HEK293 (cell line): ENCODE measurements at regions not wholly inside any gene's neighbourhood (a gene's known extent, or its start where the extent isn't known, plus 50 kb on each side); places are given as distances from the start of the nearest gene placed in this dataset.
"Not testable (repeated sequence)": the region's sequence is repeated elsewhere in the genome, so short reads cannot be mapped to it uniquely, and the experiment has no call there.

Experiments
- CTCF ChIA-PET: fragments of 350-600 bp; formaldehyde crosslinking; extraction: SDS; loops from one replicate; lab custom pipeline; 2021; ENCODE audit warnings: antibody characterized with exemption; lab: Yijun Ruan, JAX
- POLR2A ChIA-PET: fragments of 300-600 bp; formaldehyde crosslinking; extraction: SDS; loops from one replicate; lab custom pipeline; 2020; ENCODE audit warnings: antibody characterized with exemption, inconsistent platforms; lab: Yijun Ruan, JAX
- H3K27ac ChIP-seq: fragments of 200-500 bp; sonication (Bioruptor generic); 2 replicates; pipeline ENCODE4 v1.5.1; 2014; ENCODE audit warnings: low read depth, low read length, control low read depth, inconsistent platforms; ENCODE audit errors: extremely low read depth
- H3K36me3 ChIP-seq, 2 experiments: fragments of 200-500 bp in 1 of 2; sonication (Bioruptor generic) in 1 of 2; 1 replicate in 1 of 2; 2 replicates in 1 of 2; pipeline ENCODE4 v1.5.1; 2014 to 2017; ENCODE audit warnings: inconsistent platforms in 2 of 2, low read length in 2 of 2; ENCODE audit not compliant: control insufficient read depth in 2 of 2, insufficient read depth in 1 of 2
- H3K4me1 ChIP-seq: fragments of 200-500 bp; sonication (Bioruptor generic); 2 replicates; pipeline ENCODE4 v1.5.1; 2014; ENCODE audit warnings: mild to moderate bottlenecking, low read length, inconsistent platforms; ENCODE audit not compliant: control insufficient read depth, insufficient read depth
- H3K4me3 ChIP-seq: 2 replicates; pipeline ENCODE4 v1.5.1; 2011; ENCODE audit warnings: low read depth, mild to moderate bottlenecking, control low read depth, low read length, moderate library complexity
- H3K9me3 ChIP-seq: fragments of 200-500 bp; sonication (Bioruptor generic); 2 replicates; pipeline ENCODE4 v1.5.1; 2014; ENCODE audit warnings: low read depth, low read length, inconsistent platforms; ENCODE audit not compliant: control insufficient read depth, insufficient read depth
- EGR2 ChIP-seq: fragments of 450-650 bp; formaldehyde crosslinking; IDR thresholded peaks from 2 replicates; pipeline ENCODE4 v1.5.1; 2016; ENCODE audit warnings: low read depth, missing biosample characterization, missing genetic modification characterization
- HOXC10 ChIP-seq: sonication (generic); formaldehyde crosslinking; IDR thresholded peaks from 2 replicates; pipeline ENCODE4 v1.8.1; 2023; ENCODE audit warnings: mild to moderate bottlenecking, missing genetic modification reagents
- SP2 ChIP-seq: fragments of 450-650 bp; formaldehyde crosslinking; IDR thresholded peaks from 2 replicates; pipeline ENCODE4 v1.5.1; 2016; ENCODE audit warnings: missing biosample characterization, missing genetic modification characterization
- TCF7L2 ChIP-seq: IDR thresholded peaks from 2 replicates; pipeline ENCODE4 v1.6.1; 2011; ENCODE audit warnings: low read depth, mild to moderate bottlenecking, inconsistent platforms, low read length, moderate library complexity, borderline replicate concordance
- ZBTB8A ChIP-seq: fragments of 450-650 bp; formaldehyde crosslinking; IDR thresholded peaks from 2 replicates; pipeline ENCODE4 v1.5.1; 2016; ENCODE audit warnings: missing biosample characterization, missing genetic modification characterization
- ZFP41 ChIP-seq: fragments of 450-650 bp; formaldehyde crosslinking; IDR thresholded peaks from 2 replicates; pipeline ENCODE4 v1.5.1; 2016; ENCODE audit warnings: missing biosample characterization, missing genetic modification characterization, borderline replicate concordance
- ZNF10 ChIP-seq: fragments of 450-650 bp; formaldehyde crosslinking; IDR thresholded peaks from 2 replicates; pipeline ENCODE4 v1.5.1; 2017; ENCODE audit warnings: missing biosample characterization, missing genetic modification characterization
- ZNF140 ChIP-seq: fragments of 450-650 bp; formaldehyde crosslinking; IDR thresholded peaks from 2 replicates; pipeline ENCODE4 v1.5.1; 2016; ENCODE audit warnings: missing biosample characterization, missing genetic modification characterization
- ZNF157 ChIP-seq: fragments of 450-650 bp; formaldehyde crosslinking; IDR thresholded peaks from 2 replicates; pipeline ENCODE4 v1.5.1; 2016; ENCODE audit warnings: missing biosample characterization, missing genetic modification characterization
- ZNF23 ChIP-seq: fragments of 450-650 bp; formaldehyde crosslinking; IDR thresholded peaks from 2 replicates; pipeline ENCODE4 v1.5.1; 2016; ENCODE audit warnings: missing biosample characterization, missing genetic modification characterization, borderline replicate concordance
- ZNF394 ChIP-seq: fragments of 450-650 bp; formaldehyde crosslinking; IDR thresholded peaks from 2 replicates; pipeline ENCODE4 v1.5.1; 2016; ENCODE audit warnings: missing biosample characterization, missing genetic modification characterization, mild to moderate bottlenecking, moderate library complexity, borderline replicate concordance
- ZNF426 ChIP-seq: fragments of 450-650 bp; formaldehyde crosslinking; IDR thresholded peaks from 2 replicates; pipeline ENCODE4 v1.5.1; 2017; ENCODE audit warnings: missing biosample characterization, missing genetic modification characterization, mild to moderate bottlenecking, inconsistent platforms, moderate library complexity
- ZNF433 ChIP-seq: fragments of 450-650 bp; formaldehyde crosslinking; IDR thresholded peaks from 2 replicates; pipeline ENCODE4 v1.5.1; 2016; ENCODE audit warnings: missing biosample characterization, missing genetic modification characterization, low read depth
- ZNF473 ChIP-seq: fragments of 450-650 bp; formaldehyde crosslinking; IDR thresholded peaks from 2 replicates; pipeline ENCODE4 v1.5.1; 2017; ENCODE audit warnings: missing biosample characterization, missing genetic modification characterization
- ZNF555 ChIP-seq: fragments of 450-650 bp; formaldehyde crosslinking; conservative IDR thresholded peaks from 2 replicates; pipeline ENCODE4 v1.5.1; 2017; ENCODE audit warnings: missing biosample characterization, mild to moderate bottlenecking, missing genetic modification characterization, inconsistent platforms
- ZNF623 ChIP-seq: fragments of 450-650 bp; formaldehyde crosslinking; IDR thresholded peaks from 2 replicates; pipeline ENCODE4 v1.5.1; 2016; ENCODE audit warnings: missing biosample characterization, missing genetic modification characterization
- TF ChIP-seq, protein P1 (sequence below): fragments of 450-650 bp; formaldehyde crosslinking; conservative IDR thresholded peaks from 2 replicates; pipeline ENCODE4 v1.5.1; 2016; ENCODE audit warnings: low read depth, missing biosample characterization, missing genetic modification characterization
- TF ChIP-seq, protein P2 (sequence below): fragments of 450-650 bp; formaldehyde crosslinking; conservative IDR thresholded peaks from 2 replicates; pipeline ENCODE4 v1.5.1; 2016; ENCODE audit warnings: low read depth, missing biosample characterization, missing genetic modification characterization
- TF ChIP-seq, protein P3 (sequence below): fragments of 450-650 bp; formaldehyde crosslinking; IDR thresholded peaks from 2 replicates; pipeline ENCODE4 v1.5.1; 2016; ENCODE audit warnings: missing biosample characterization, missing genetic modification characterization
- TF ChIP-seq, protein P4 (sequence below): fragments of 450-650 bp; formaldehyde crosslinking; IDR thresholded peaks from 2 replicates; pipeline ENCODE4 v1.5.0; 2017; ENCODE audit warnings: missing biosample characterization, missing genetic modification characterization, borderline replicate concordance

DNA sequence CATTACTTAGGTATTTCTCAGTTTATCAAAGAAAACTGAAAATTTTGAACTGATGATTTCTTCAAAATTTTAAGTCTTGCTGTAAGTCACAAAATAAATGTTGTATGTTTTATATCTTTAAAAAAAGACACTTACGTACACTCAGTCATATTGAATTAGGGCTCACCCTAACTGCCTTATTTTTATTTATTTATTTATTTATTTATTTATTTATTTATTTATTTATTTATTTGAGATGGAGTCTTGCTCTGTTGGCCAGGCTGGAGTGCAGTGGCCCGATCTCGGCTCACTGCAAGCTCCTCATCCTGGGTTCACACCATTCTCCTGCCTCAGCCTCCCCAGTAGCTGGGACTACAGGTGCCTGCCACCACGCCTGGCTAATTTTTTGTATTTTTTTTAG lies 881.9 kb downstream of the TTLL7 start:
- H3K27ac ChIP-seq, H3K36me3 ChIP-seq, H3K4me1 ChIP-seq, POLR2A ChIA-PET, H3K4me3 ChIP-seq, CTCF ChIA-PET: not testable (repeated sequence)
- TF ChIP-seq ZBTB8A = peak; percentile 51; the same call in 1 of the 2 replicates
- 0 out of 2 replicates have a peak, but pooled peaks have one; percentile 14 for TF ChIP-seq ZNF433 (tag by site-specific recombination)
- TF ChIP-seq, protein P1, sequence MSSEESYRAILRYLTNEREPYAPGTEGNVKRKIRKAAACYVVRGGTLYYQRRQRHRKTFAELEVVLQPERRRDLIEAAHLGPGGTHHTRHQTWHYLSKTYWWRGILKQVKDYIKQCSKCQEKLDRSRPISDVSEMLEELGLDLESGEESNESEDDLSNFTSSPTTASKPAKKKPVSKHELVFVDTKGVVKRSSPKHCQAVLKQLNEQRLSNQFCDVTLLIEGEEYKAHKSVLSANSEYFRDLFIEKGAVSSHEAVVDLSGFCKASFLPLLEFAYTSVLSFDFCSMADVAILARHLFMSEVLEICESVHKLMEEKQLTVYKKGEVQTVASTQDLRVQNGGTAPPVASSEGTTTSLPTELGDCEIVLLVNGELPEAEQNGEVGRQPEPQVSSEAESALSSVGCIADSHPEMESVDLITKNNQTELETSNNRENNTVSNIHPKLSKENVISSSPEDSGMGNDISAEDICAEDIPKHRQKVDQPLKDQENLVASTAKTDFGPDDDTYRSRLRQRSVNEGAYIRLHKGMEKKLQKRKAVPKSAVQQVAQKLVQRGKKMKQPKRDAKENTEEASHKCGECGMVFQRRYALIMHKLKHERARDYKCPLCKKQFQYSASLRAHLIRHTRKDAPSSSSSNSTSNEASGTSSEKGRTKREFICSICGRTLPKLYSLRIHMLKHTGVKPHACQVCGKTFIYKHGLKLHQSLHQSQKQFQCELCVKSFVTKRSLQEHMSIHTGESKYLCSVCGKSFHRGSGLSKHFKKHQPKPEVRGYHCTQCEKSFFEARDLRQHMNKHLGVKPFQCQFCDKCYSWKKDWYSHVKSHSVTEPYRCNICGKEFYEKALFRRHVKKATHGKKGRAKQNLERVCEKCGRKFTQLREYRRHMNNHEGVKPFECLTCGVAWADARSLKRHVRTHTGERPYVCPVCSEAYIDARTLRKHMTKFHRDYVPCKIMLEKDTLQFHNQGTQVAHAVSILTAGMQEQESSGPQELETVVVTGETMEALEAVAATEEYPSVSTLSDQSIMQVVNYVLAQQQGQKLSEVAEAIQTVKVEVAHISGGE (tag by site-specific recombination) = peak; percentile 49; the same call in 1 of the 2 replicates
- peak; percentile 35; the same call in 1 of the 2 replicates for TF ChIP-seq ZNF623
- TF ChIP-seq ZNF555 (tag by site-specific recombination) = peak; percentile 57
- TF ChIP-seq, protein P2, sequence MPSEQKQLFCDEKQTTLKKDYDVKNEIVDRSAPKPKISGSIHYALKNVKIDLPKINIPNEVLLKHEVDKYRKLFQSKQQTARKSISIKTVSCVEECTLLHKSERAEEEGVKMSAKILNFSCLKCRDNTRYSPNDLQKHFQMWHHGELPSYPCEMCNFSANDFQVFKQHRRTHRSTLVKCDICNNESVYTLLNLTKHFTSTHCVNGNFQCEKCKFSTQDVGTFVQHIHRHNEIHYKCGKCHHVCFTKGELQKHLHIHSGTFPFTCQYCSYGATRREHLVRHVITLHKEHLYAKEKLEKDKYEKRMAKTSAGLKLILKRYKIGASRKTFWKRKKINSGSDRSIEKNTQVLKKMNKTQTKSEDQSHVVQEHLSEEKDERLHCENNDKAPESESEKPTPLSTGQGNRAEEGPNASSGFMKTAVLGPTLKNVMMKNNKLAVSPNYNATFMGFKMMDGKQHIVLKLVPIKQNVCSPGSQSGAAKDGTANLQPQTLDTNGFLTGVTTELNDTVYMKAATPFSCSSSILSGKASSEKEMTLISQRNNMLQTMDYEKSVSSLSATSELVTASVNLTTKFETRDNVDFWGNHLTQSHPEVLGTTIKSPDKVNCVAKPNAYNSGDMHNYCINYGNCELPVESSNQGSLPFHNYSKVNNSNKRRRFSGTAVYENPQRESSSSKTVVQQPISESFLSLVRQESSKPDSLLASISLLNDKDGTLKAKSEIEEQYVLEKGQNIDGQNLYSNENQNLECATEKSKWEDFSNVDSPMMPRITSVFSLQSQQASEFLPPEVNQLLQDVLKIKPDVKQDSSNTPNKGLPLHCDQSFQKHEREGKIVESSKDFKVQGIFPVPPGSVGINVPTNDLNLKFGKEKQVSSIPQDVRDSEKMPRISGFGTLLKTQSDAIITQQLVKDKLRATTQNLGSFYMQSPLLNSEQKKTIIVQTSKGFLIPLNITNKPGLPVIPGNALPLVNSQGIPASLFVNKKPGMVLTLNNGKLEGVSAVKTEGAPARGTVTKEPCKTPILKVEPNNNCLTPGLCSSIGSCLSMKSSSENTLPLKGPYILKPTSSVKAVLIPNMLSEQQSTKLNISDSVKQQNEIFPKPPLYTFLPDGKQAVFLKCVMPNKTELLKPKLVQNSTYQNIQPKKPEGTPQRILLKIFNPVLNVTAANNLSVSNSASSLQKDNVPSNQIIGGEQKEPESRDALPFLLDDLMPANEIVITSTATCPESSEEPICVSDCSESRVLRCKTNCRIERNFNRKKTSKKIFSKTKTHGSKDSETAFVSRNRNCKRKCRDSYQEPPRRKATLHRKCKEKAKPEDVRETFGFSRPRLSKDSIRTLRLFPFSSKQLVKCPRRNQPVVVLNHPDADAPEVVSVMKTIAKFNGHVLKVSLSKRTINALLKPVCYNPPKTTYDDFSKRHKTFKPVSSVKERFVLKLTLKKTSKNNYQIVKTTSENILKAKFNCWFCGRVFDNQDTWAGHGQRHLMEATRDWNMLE = peak; percentile 70; the same call in 1 of the 2 replicates
- TF ChIP-seq ZNF394 (tag by site-specific recombination) = peak; percentile 80; the same call in 1 of the 2 replicates
- TF ChIP-seq ZNF140 (tag by site-specific recombination) = 0 out of 2 replicates have a peak, but pooled peaks have one; percentile 40
- TF ChIP-seq ZNF426 (tag by site-specific recombination) = peak; percentile 59
- TF ChIP-seq, all 188 proteins: peak for 9; not testable (repeated sequence) for 179
- H3K9me3 ChIP-seq = not testable (repeated sequence)

DNA sequence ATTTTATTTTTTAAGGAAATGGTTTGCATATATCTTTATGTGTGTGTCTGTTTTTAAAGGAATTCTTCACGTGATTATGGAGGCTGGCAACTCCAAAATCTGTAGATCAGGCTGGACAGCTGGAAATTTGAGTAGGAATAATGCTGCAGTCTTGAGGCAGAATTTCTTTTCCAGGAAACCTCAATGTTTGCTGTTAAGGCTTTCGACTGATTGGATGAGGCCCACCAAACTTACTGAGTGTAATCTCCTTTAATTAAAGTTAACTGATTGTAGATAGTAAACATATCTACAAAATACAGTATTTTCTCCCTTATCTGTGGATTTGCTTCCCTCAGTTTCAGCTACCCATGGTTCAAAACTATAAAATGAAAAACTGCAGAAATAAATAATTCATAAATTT lies 883.1 kb downstream of the TTLL7 start:
- no peaks in the 10 kb centered on the region for H3K9me3 ChIP-seq
- POLR2A ChIA-PET = no interaction called here
- CTCF ChIA-PET = no interaction called here

DNA sequence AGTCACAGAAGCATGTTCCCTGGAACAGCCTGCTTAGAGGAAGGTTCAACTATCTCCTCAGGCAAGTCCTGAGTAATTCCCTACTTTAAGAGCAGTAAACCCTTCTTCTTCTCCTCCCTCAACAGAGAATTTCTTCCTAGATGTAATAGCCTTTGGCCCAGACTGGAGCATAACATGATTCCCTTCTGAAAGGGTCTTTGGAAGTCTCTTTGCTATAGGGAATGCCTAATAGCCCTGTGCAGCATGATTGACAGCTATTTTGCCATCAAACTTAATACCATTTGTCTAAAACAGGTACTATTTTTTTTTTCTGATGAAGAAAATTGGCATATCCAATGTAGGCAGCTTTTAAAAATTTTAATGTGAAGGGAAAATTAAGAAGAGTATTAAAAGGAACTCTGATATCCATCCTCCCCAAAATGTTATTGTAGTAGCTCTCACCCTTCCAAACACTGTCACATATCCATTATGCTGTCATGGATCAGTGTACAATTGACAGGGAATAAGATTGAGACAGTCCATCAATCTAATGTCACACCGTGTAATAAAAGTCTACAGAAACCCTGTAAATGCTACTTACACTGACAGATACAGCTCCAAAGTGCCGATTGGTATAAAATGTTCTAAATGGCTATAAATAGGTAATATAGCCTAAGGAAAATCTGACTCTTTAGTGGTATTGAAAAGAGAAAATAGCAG lies 884.6 kb downstream of the TTLL7 start:
- POLR2A ChIA-PET = no interaction called here
- H3K36me3 ChIP-seq = no peaks in the 10 kb centered on the region
- H3K4me3 ChIP-seq = no peak overlapping the region
- CTCF ChIA-PET = interaction anchor here (0.5 to 0.7 kb wide), 2 partner anchors 1100 to 1487 kb away, joined by 3 to 4 read pairs; no protein-coding TSS in a partner anchor
- no peak overlapping the region for H3K27ac ChIP-seq
- no peaks in the 10 kb centered on the region for H3K9me3 ChIP-seq
- H3K4me1 ChIP-seq = no peaks in the 10 kb centered on the region
- no peak for TF ChIP-seq HOXC10 (CRISPR knock-in tag)
- TF ChIP-seq, protein P3, sequence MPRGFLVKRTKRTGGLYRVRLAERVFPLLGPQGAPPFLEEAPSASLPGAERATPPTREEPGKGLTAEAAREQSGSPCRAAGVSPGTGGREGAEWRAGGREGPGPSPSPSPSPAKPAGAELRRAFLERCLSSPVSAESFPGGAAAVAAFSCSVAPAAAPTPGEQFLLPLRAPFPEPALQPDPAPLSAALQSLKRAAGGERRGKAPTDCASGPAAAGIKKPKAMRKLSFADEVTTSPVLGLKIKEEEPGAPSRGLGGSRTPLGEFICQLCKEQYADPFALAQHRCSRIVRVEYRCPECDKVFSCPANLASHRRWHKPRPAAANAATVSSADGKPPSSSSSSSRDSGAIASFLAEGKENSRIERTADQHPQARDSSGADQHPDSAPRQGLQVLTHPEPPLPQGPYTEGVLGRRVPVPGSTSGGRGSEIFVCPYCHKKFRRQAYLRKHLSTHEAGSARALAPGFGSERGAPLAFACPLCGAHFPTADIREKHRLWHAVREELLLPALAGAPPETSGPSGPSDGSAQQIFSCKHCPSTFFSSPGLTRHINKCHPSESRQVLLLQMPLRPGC (tag by site-specific recombination) = no peak
- TF ChIP-seq ZFP41 = no peak
- TF ChIP-seq ZNF157 (tag by site-specific recombination) = no peak
- TF ChIP-seq EGR2 (tag by site-specific recombination) = no peak
- TF ChIP-seq ZNF555 (tag by site-specific recombination) = no peak
- TF ChIP-seq, protein P4, sequence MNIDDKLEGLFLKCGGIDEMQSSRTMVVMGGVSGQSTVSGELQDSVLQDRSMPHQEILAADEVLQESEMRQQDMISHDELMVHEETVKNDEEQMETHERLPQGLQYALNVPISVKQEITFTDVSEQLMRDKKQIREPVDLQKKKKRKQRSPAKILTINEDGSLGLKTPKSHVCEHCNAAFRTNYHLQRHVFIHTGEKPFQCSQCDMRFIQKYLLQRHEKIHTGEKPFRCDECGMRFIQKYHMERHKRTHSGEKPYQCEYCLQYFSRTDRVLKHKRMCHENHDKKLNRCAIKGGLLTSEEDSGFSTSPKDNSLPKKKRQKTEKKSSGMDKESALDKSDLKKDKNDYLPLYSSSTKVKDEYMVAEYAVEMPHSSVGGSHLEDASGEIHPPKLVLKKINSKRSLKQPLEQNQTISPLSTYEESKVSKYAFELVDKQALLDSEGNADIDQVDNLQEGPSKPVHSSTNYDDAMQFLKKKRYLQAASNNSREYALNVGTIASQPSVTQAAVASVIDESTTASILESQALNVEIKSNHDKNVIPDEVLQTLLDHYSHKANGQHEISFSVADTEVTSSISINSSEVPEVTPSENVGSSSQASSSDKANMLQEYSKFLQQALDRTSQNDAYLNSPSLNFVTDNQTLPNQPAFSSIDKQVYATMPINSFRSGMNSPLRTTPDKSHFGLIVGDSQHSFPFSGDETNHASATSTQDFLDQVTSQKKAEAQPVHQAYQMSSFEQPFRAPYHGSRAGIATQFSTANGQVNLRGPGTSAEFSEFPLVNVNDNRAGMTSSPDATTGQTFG (tag by site-specific recombination) = no peak

More for the DNA sequence above, 883.1 kb downstream of the TTLL7 start:
- Histone ChIP-seq H3K4me1 (no peaks in the 10 kb centered on the region), H3K36me3 (no peaks in the 10 kb centered on the region), H3K27ac (no peak overlapping the region), H3K4me3 (no peak overlapping the region)
- TF ChIP-seq TCF7L2 (no peak), ZNF10 (tag by site-specific recombination) (peak; percentile 67; the same call in 1 of the 2 replicates), ZNF473 (tag by site-specific recombination) (no peak), ZNF23 (tag by site-specific recombination) (no peak), SP2 (tag by site-specific recombination) (no peak)
